GM23338 (cell line): ENCODE measurements at regions not wholly inside any gene's neighbourhood (a gene's known extent, or its start where the extent isn't known, plus 50 kb on each side); places are given as distances from the start of the nearest gene placed in this dataset.

Source experiments
- ATAC-seq: fragments of 200-7000 bp; cut with Tn5 transposase; 3 replicates; pipeline ENCODE4 v1.9.1; 2020
- DNase-seq: peaks from one replicate; pipeline ENCODE4 v3.0.0-alpha.2; 2015; ENCODE audit warnings: low spot score
- H2AFZ ChIP-seq: fragments of 200-600 bp; sonication (generic); 2 replicates; pipeline ENCODE4 v1.8.0; 2016; ENCODE audit warnings: antibody characterized with exemption, mild to moderate bottlenecking, moderate library complexity
- H3F3A ChIP-seq: fragments of 200-600 bp; sonication (generic); replicated peaks from 2 replicates; pipeline ENCODE4 v1.8.0; 2017; ENCODE audit warnings: antibody characterized with exemption, mixed run types, low read depth
- H3K27ac ChIP-seq: fragments of 200-600 bp; sonication (generic); 2 replicates; pipeline ENCODE4 v1.6.1; 2016; ENCODE audit warnings: low read depth
- H3K27me3 ChIP-seq: fragments of 200-600 bp; sonication (generic); 2 replicates; pipeline ENCODE4 v1.8.0; 2016; ENCODE audit warnings: mild to moderate bottlenecking, mixed run types, moderate library complexity; ENCODE audit not compliant: insufficient read depth
- H3K36me3 ChIP-seq: fragments of 200-600 bp; sonication (generic); 2 replicates; pipeline ENCODE4 v1.8.0; 2016; ENCODE audit warnings: mild to moderate bottlenecking; ENCODE audit not compliant: insufficient read depth
- H3K4me1 ChIP-seq: fragments of 200-600 bp; sonication (generic); 2 replicates; pipeline ENCODE4 v1.8.0; 2016; ENCODE audit warnings: mild to moderate bottlenecking, moderate library complexity; ENCODE audit not compliant: insufficient read depth
- H3K4me2 ChIP-seq: fragments of 200-600 bp; sonication (generic); 2 replicates; pipeline ENCODE4 v1.7.1; 2017; ENCODE audit warnings: mixed run types
- H3K4me3 ChIP-seq: fragments of 200-600 bp; sonication (generic); 2 replicates; pipeline ENCODE4 v1.6.1; 2016; ENCODE audit warnings: mixed run types
- H3K79me2 ChIP-seq: fragments of 200-600 bp; sonication (generic); replicated peaks from 2 replicates; pipeline ENCODE4 v1.8.0; 2017; ENCODE audit warnings: mild to moderate bottlenecking; ENCODE audit not compliant: insufficient read depth
- H3K9me2 ChIP-seq: fragments of 200-600 bp; sonication (generic); 2 replicates; pipeline ENCODE4 v1.8.0; 2017; ENCODE audit not compliant: insufficient read depth
- H4K20me1 ChIP-seq: fragments of 200-600 bp; sonication (generic); replicated peaks from 2 replicates; pipeline ENCODE4 v1.8.0; 2017; ENCODE audit warnings: mild to moderate bottlenecking; ENCODE audit not compliant: insufficient read depth
- H3K27ac Mint-ChIP-seq: 2 replicates; pipeline ENCODE4 v1.8.0; 2020; ENCODE audit warnings: inconsistent platforms, mild to moderate bottlenecking, moderate library complexity, mixed read lengths
- H3K27me3 Mint-ChIP-seq: 3 replicates; pipeline ENCODE4 v1.8.0; 2022; ENCODE audit warnings: low read depth, mild to moderate bottlenecking, moderate library complexity, mixed read lengths, inconsistent platforms; ENCODE audit not compliant: insufficient read depth, poor library complexity
- H3K36me3 Mint-ChIP-seq: 3 replicates; pipeline ENCODE4 v1.8.0; 2021; ENCODE audit warnings: low read depth, mild to moderate bottlenecking, inconsistent platforms, moderate library complexity, mixed read lengths
- H3K4me1 Mint-ChIP-seq: 3 replicates; pipeline ENCODE4 v1.8.0; 2020; ENCODE audit warnings: mild to moderate bottlenecking, inconsistent platforms, mixed read lengths
- H3K4me3 Mint-ChIP-seq: 3 replicates; pipeline ENCODE4 v1.8.0; 2021; ENCODE audit warnings: moderate library complexity, mild to moderate bottlenecking, inconsistent platforms, mixed read lengths
- H3K9me3 Mint-ChIP-seq: 3 replicates; pipeline ENCODE4 v1.8.0; 2020; ENCODE audit warnings: moderate library complexity, mild to moderate bottlenecking, inconsistent platforms, mixed read lengths
- CREB1 ChIP-seq: fragments of 250-450 bp; sonication (Bioruptor Pico); IDR thresholded peaks from 2 replicates; pipeline ENCODE4 v1.5.0; 2020; ENCODE audit warnings: low read depth, mild to moderate bottlenecking, moderate library complexity
- EZH2 ChIP-seq: fragments of 200-600 bp; sonication (generic); IDR thresholded peaks from one replicate; pipeline ENCODE4 v1.8.0; 2017; ENCODE audit warnings: antibody characterized with exemption, mild to moderate bottlenecking, low read depth; ENCODE audit not compliant: unreplicated experiment
- EZH2phosphoT487 ChIP-seq: fragments of 200-600 bp; sonication (generic); IDR thresholded peaks from one replicate; pipeline ENCODE4 v1.8.1; 2018; ENCODE audit warnings: antibody characterized with exemption; ENCODE audit not compliant: unreplicated experiment
- JUNB ChIP-seq: IDR thresholded peaks from one replicate; pipeline ENCODE4 v1.6.1; 2016; ENCODE audit warnings: antibody characterized with exemption; ENCODE audit not compliant: unreplicated experiment
- NANOG ChIP-seq: IDR thresholded peaks from 2 replicates; pipeline ENCODE4 v1.6.1; 2016; ENCODE audit warnings: antibody characterized with exemption, borderline replicate concordance
- POLR2AphosphoS5 ChIP-seq: IDR thresholded peaks from 2 replicates; pipeline ENCODE4 v1.6.1; 2016; ENCODE audit warnings: antibody characterized with exemption, low read depth
- STAT1 ChIP-seq: IDR thresholded peaks from one replicate; pipeline ENCODE4 v1.6.1; 2016; ENCODE audit warnings: antibody characterized with exemption; ENCODE audit not compliant: unreplicated experiment
- ZNF114 ChIP-seq: fragments of 250-450 bp; sonication (Bioruptor Pico); IDR thresholded peaks from 2 replicates; pipeline ENCODE4 v1.5.0; 2020; ENCODE audit warnings: mild to moderate bottlenecking, moderate library complexity
- ZNF331 ChIP-seq: fragments of 250-450 bp; sonication (Bioruptor Pico); IDR thresholded peaks from 2 replicates; pipeline ENCODE4 v1.5.0; 2020; ENCODE audit warnings: low read depth, mild to moderate bottlenecking, moderate library complexity
- TF ChIP-seq, protein P1 (sequence below): fragments of 250-450 bp; sonication (Bioruptor Pico); IDR thresholded peaks from 2 replicates; pipeline ENCODE4 v1.5.0; 2020; ENCODE audit warnings: mild to moderate bottlenecking, moderate library complexity
- TF ChIP-seq, protein P2 (sequence below), 2 experiments: fragments of 200-600 bp in 1 of 2; sonication (generic) in 1 of 2; conservative IDR thresholded peaks; 2 replicates each; pipeline versions ENCODE4 v1.5.1 to v1.6.1; 2016 to 2017; ENCODE audit warnings: antibody characterized with exemption in 2 of 2, low read depth in 2 of 2, mild to moderate bottlenecking in 2 of 2, moderate library complexity in 1 of 2
- TF ChIP-seq, protein P3 (sequence below): IDR thresholded peaks from one replicate; pipeline ENCODE4 v1.6.1; 2018; ENCODE audit warnings: antibody characterized with exemption; ENCODE audit not compliant: unreplicated experiment
- TF ChIP-seq, protein P4 (sequence below): IDR thresholded peaks from 2 replicates; pipeline ENCODE4 v1.6.1; 2016; ENCODE audit warnings: antibody characterized with exemption

DNA sequence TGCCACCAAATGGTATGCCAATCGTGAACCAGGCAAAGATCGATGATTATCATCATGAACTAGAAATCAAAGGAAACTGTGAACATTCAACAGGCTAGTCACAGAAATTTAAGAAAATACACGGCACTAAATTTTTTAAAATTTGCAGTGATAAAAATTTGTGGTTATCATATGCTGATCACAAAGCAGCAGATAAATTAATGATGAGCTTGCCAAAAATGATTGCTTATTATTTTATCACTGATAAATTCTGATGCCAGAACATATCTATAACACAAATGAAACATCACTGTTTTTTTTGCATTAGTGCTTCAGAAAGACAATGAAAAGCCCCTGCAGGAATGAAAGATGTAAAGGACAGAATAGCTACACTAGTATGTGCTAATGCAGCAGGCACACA is 1413.2 kb upstream of the MAP3K7 start:
- Mint-ChIP-seq H3K9me3 (no peaks in the 10 kb centered on the region), H3K4me1 (no peaks in the 10 kb centered on the region), H3K4me3 (no peak overlapping the region), H3K27me3 (no peaks in the 10 kb centered on the region), H3K36me3 (no peaks in the 10 kb centered on the region), H3K27ac (no peak overlapping the region)
- H3K9me2 ChIP-seq, result no peaks in the 10 kb centered on the region
- no peaks in the 10 kb centered on the region for H4K20me1 ChIP-seq
- TF ChIP-seq, protein P1, sequence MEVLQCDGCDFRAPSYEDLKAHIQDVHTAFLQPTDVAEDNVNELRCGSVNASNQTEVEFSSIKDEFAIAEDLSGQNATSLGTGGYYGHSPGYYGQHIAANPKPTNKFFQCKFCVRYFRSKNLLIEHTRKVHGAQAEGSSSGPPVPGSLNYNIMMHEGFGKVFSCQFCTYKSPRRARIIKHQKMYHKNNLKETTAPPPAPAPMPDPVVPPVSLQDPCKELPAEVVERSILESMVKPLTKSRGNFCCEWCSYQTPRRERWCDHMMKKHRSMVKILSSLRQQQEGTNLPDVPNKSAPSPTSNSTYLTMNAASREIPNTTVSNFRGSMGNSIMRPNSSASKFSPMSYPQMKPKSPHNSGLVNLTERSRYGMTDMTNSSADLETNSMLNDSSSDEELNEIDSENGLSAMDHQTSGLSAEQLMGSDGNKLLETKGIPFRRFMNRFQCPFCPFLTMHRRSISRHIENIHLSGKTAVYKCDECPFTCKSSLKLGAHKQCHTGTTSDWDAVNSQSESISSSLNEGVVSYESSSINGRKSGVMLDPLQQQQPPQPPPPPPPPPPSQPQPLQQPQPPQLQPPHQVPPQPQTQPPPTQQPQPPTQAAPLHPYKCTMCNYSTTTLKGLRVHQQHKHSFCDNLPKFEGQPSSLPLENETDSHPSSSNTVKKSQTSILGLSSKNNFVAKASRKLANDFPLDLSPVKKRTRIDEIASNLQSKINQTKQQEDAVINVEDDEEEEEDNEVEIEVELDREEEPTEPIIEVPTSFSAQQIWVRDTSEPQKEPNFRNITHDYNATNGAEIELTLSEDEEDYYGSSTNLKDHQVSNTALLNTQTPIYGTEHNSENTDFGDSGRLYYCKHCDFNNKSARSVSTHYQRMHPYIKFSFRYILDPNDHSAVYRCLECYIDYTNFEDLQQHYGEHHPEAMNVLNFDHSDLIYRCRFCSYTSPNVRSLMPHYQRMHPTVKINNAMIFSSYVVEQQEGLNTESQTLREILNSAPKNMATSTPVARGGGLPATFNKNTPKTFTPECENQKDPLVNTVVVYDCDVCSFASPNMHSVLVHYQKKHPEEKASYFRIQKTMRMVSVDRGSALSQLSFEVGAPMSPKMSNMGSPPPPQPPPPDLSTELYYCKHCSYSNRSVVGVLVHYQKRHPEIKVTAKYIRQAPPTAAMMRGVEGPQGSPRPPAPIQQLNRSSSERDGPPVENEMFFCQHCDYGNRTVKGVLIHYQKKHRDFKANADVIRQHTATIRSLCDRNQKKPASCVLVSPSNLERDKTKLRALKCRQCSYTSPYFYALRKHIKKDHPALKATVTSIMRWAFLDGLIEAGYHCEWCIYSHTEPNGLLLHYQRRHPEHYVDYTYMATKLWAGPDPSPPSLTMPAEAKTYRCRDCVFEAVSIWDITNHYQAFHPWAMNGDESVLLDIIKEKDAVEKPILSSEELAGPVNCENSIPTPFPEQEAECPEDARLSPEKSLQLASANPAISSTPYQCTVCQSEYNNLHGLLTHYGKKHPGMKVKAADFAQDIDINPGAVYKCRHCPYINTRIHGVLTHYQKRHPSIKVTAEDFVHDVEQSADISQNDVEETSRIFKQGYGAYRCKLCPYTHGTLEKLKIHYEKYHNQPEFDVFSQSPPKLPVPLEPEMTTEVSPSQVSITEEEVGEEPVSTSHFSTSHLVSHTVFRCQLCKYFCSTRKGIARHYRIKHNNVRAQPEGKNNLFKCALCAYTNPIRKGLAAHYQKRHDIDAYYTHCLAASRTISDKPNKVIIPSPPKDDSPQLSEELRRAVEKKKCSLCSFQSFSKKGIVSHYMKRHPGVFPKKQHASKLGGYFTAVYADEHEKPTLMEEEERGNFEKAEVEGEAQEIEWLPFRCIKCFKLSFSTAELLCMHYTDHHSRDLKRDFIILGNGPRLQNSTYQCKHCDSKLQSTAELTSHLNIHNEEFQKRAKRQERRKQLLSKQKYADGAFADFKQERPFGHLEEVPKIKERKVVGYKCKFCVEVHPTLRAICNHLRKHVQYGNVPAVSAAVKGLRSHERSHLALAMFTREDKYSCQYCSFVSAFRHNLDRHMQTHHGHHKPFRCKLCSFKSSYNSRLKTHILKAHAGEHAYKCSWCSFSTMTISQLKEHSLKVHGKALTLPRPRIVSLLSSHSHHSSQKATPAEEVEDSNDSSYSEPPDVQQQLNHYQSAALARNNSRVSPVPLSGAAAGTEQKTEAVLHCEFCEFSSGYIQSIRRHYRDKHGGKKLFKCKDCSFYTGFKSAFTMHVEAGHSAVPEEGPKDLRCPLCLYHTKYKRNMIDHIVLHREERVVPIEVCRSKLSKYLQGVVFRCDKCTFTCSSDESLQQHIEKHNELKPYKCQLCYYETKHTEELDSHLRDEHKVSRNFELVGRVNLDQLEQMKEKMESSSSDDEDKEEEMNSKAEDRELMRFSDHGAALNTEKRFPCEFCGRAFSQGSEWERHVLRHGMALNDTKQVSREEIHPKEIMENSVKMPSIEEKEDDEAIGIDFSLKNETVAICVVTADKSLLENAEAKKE (CRISPR knock-in tag), result no peak
- TF ChIP-seq, protein P2, sequence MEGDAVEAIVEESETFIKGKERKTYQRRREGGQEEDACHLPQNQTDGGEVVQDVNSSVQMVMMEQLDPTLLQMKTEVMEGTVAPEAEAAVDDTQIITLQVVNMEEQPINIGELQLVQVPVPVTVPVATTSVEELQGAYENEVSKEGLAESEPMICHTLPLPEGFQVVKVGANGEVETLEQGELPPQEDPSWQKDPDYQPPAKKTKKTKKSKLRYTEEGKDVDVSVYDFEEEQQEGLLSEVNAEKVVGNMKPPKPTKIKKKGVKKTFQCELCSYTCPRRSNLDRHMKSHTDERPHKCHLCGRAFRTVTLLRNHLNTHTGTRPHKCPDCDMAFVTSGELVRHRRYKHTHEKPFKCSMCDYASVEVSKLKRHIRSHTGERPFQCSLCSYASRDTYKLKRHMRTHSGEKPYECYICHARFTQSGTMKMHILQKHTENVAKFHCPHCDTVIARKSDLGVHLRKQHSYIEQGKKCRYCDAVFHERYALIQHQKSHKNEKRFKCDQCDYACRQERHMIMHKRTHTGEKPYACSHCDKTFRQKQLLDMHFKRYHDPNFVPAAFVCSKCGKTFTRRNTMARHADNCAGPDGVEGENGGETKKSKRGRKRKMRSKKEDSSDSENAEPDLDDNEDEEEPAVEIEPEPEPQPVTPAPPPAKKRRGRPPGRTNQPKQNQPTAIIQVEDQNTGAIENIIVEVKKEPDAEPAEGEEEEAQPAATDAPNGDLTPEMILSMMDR (conservative IDR thresholded peaks at IDR 0.05; ENCODE audit: low read depth in 2 of 2), result no peak
- TF ChIP-seq STAT1, result no peak
- TF ChIP-seq ZNF331 (CRISPR knock-in tag), result no peak
- no peak for TF ChIP-seq EZH2phosphoT487
- no peak for TF ChIP-seq ZNF114
- TF ChIP-seq JUNB, result no peak
- no peak for TF ChIP-seq NANOG
- no peak for TF ChIP-seq EZH2
- TF ChIP-seq, protein P3, sequence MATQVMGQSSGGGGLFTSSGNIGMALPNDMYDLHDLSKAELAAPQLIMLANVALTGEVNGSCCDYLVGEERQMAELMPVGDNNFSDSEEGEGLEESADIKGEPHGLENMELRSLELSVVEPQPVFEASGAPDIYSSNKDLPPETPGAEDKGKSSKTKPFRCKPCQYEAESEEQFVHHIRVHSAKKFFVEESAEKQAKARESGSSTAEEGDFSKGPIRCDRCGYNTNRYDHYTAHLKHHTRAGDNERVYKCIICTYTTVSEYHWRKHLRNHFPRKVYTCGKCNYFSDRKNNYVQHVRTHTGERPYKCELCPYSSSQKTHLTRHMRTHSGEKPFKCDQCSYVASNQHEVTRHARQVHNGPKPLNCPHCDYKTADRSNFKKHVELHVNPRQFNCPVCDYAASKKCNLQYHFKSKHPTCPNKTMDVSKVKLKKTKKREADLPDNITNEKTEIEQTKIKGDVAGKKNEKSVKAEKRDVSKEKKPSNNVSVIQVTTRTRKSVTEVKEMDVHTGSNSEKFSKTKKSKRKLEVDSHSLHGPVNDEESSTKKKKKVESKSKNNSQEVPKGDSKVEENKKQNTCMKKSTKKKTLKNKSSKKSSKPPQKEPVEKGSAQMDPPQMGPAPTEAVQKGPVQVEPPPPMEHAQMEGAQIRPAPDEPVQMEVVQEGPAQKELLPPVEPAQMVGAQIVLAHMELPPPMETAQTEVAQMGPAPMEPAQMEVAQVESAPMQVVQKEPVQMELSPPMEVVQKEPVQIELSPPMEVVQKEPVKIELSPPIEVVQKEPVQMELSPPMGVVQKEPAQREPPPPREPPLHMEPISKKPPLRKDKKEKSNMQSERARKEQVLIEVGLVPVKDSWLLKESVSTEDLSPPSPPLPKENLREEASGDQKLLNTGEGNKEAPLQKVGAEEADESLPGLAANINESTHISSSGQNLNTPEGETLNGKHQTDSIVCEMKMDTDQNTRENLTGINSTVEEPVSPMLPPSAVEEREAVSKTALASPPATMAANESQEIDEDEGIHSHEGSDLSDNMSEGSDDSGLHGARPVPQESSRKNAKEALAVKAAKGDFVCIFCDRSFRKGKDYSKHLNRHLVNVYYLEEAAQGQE, result no peak
- TF ChIP-seq, protein P4, sequence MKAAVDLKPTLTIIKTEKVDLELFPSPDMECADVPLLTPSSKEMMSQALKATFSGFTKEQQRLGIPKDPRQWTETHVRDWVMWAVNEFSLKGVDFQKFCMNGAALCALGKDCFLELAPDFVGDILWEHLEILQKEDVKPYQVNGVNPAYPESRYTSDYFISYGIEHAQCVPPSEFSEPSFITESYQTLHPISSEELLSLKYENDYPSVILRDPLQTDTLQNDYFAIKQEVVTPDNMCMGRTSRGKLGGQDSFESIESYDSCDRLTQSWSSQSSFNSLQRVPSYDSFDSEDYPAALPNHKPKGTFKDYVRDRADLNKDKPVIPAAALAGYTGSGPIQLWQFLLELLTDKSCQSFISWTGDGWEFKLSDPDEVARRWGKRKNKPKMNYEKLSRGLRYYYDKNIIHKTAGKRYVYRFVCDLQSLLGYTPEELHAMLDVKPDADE, result no peak
- TF ChIP-seq POLR2AphosphoS5, result no peak
- TF ChIP-seq CREB1 (CRISPR knock-in tag), result no peak
- no peak for ATAC-seq
- H3K4me1 ChIP-seq, result no peaks in the 10 kb centered on the region
- no peak for DNase-seq
- H3K36me3 ChIP-seq, result no peaks in the 10 kb centered on the region
- H3K27me3 ChIP-seq, result no peaks in the 10 kb centered on the region
- H2AFZ ChIP-seq, result no peak overlapping the region
- no peaks in the 10 kb centered on the region for H3K79me2 ChIP-seq
- no peak overlapping the region for H3K4me2 ChIP-seq
- no peaks in the 10 kb centered on the region for H3F3A ChIP-seq
- H3K27ac ChIP-seq, result no peak overlapping the region
- H3K4me3 ChIP-seq, result no peak overlapping the region
